ENCODE measurements at regions not wholly inside any gene's neighbourhood (a gene's known extent, or its start where the extent isn't known, plus 50 kb on each side); places are given as distances from the start of the nearest gene placed in this dataset.

DNA sequence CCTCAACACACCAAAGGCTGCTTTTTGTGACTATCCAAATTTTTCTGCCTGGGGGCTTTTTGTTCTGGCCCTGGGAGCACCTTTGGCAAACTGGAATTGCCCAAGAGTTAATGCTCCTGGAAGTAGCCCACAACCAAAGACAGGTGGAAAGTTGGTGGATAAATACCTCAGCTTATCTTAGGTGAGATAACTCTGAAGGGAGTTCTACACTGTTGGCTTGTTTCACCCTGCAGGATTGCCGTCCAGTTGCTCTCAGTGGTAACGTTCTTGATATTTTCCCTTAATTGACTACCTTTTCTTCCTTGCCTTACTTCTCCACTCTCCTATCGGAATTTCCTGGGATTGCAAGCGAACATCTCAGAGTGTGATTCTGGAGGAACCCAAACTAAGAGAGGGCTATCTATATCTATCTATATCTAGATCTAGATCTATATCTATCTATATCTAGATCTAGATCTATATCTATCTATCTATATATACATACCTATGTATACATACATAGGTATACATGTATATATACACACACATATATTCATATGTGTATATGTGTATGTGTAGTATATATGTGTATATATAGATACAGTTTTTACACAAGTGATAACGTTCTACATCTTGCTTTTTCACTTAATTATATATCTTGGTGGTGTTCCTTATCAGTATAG, 82.6 kb upstream of the DHX15 start:
- Mint-ChIP-seq H3K4me1 (ENCODE audit: low read depth) (no peaks in the 10 kb centered on the region), H3K36me3 (ENCODE audit: low read depth) (no peaks in the 10 kb centered on the region), H3K27ac (no peak overlapping the region), H3K27me3 (ENCODE audit: insufficient read depth) (peaks cover 20% of the 10 kb centered on the region), H3K9me3 (no peaks in the 10 kb centered on the region), H3K4me3 (no peak overlapping the region)
- TF ChIP-seq, protein P1, sequence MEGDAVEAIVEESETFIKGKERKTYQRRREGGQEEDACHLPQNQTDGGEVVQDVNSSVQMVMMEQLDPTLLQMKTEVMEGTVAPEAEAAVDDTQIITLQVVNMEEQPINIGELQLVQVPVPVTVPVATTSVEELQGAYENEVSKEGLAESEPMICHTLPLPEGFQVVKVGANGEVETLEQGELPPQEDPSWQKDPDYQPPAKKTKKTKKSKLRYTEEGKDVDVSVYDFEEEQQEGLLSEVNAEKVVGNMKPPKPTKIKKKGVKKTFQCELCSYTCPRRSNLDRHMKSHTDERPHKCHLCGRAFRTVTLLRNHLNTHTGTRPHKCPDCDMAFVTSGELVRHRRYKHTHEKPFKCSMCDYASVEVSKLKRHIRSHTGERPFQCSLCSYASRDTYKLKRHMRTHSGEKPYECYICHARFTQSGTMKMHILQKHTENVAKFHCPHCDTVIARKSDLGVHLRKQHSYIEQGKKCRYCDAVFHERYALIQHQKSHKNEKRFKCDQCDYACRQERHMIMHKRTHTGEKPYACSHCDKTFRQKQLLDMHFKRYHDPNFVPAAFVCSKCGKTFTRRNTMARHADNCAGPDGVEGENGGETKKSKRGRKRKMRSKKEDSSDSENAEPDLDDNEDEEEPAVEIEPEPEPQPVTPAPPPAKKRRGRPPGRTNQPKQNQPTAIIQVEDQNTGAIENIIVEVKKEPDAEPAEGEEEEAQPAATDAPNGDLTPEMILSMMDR (IDR thresholded peaks at IDR 0.05) = no peak
- no peak for DNase-seq

DNA sequence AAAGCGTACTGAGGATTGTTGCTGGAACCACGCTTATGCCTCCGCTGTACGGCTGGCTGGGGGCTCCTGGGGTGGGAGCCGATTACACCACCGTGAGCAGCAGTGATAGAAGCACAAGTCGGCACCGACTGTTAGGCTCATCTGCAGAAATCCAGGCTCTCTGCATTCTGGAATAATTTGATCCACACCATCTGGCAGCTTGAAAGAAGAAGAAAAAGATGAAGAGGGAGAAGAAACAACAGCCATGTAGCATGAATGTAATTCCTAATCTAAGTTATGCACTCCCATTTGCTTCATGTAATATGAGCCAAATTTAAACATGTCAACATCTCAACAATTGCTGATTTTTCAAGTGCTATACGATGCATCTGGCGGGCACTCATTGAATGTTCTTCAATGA, 84.6 kb upstream of the DHX15 start:
- TF ChIP-seq, protein P1 (IDR thresholded peaks at IDR 0.05) = no peak
- Mint-ChIP-seq H3K36me3 (ENCODE audit: low read depth) (no peaks in the 10 kb centered on the region), H3K4me3 (no peak overlapping the region), H3K4me1 (ENCODE audit: low read depth) (no peaks in the 10 kb centered on the region), H3K27me3 (ENCODE audit: insufficient read depth) (peaks cover 17% of the 10 kb centered on the region), H3K9me3 (no peaks in the 10 kb centered on the region), H3K27ac (no peak overlapping the region)
- DNase-seq = no peak

DNA sequence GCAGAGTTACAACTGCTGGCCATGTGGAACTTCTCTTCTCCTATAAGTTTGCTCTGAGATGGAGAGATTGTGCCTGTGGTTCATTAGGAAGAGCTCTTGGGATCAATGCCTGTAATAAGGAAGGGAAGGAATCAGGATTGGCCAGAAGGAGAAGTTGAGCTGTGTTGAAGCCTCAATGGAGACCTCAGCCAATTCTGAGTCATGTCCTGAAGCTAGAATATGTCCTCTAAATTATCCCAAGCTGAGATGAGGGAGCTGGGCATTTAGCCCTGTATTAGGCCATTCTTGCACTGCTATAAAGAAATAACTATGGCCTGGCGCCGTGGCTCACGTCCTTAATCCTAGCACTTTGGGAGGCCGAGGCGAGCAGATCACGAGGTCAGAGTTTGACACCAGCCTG, 85.4 kb upstream of the DHX15 start:
- no peaks in the 10 kb centered on the region for H3K36me3 Mint-ChIP-seq (ENCODE audit: low read depth)
- H3K27ac Mint-ChIP-seq = no peak overlapping the region
- TF ChIP-seq, protein P1 (IDR thresholded peaks at IDR 0.05) = no peak
- H3K27me3 Mint-ChIP-seq (ENCODE audit: insufficient read depth) = peaks cover 22% of the 10 kb centered on the region
- no peaks in the 10 kb centered on the region for H3K4me1 Mint-ChIP-seq (ENCODE audit: low read depth)
- H3K9me3 Mint-ChIP-seq = no peaks in the 10 kb centered on the region
- no peak for DNase-seq
- no peak overlapping the region for H3K4me3 Mint-ChIP-seq

DNA sequence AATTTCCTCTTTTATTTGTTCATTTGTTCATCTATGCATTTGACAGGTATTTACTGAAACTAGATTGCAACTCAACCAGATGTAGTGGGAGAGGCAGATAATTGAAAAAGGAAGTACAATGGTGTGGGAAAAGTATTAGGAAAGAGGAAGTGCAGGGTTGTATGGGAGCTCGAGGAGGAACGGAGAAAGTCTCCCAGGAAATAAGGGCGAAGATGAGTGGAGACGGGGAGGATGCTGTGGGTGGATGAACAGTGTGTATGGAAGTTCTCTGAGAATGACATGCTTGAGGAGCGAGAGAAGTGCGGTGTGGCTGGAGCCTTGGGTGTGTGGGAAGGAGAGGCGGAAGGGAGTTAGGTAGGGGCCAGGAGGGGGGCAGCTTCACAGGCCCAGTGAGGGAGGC, 87.5 kb upstream of the DHX15 start:
- no peak for DNase-seq
- Mint-ChIP-seq H3K4me1 (ENCODE audit: low read depth) (no peaks in the 10 kb centered on the region), H3K9me3 (no peaks in the 10 kb centered on the region), H3K27ac (no peak overlapping the region), H3K27me3 (ENCODE audit: insufficient read depth) (peaks cover 20% of the 10 kb centered on the region), H3K36me3 (ENCODE audit: low read depth) (no peaks in the 10 kb centered on the region), H3K4me3 (no peak overlapping the region)
- TF ChIP-seq, protein P1 (IDR thresholded peaks at IDR 0.05) = no peak

DNA sequence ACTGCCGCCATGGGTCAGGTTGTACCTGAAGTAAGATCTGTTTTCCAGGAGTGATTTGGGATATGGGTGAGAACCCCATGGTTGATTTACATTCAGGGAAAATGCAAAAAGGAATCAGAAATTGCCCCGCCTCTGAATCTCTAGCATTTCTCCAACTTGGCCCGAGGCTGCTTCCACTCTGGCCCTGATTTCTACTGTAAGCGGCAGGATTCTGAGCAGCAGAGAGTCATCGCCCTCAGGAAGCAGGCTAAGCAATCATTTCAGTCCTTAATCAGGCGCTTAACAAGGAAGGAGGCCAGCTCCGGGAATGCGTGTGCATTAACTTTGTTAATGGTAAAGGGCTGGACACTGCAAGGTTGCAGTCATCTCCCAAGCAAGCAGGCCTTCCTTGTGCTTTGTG, 88.5 kb upstream of the DHX15 start:
- Mint-ChIP-seq H3K36me3 (ENCODE audit: low read depth) (no peaks in the 10 kb centered on the region), H3K4me3 (no peak overlapping the region), H3K4me1 (ENCODE audit: low read depth) (no peaks in the 10 kb centered on the region), H3K9me3 (no peaks in the 10 kb centered on the region), H3K27me3 (ENCODE audit: insufficient read depth) (peaks cover 17% of the 10 kb centered on the region), H3K27ac (no peak overlapping the region)
- TF ChIP-seq, protein P1 (IDR thresholded peaks at IDR 0.05) = no peak
- DNase-seq = no peak

DNA sequence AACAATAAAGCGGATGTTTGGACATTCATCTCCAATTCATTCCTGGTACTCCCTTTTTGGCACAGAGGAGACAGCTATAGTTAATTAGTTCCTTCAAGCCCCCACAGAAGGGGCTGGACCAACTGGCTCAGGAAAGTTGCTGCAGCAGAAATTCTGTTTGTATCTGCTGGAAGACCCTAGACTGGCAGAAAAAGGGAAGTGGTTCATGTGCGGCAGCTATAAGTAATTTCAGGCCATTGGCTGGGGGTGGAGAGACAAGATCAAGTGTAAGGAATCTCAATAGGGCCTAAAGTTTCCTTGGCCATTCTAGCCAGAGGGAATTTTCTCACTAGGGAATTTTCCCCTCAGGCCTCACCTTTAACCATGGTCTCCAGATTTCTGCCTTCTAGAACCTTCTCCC, 89.9 kb upstream of the DHX15 start:
- Mint-ChIP-seq H3K27ac (no peak overlapping the region), H3K4me3 (no peak overlapping the region), H3K27me3 (ENCODE audit: insufficient read depth) (peaks cover 14% of the 10 kb centered on the region), H3K36me3 (ENCODE audit: low read depth) (no peaks in the 10 kb centered on the region), H3K4me1 (ENCODE audit: low read depth) (no peaks in the 10 kb centered on the region), H3K9me3 (no peaks in the 10 kb centered on the region)
- TF ChIP-seq, protein P1 (IDR thresholded peaks at IDR 0.05) = no peak
- DNase-seq = no peak
